CD4-positive, alpha-beta T cell treated with Interferon gamma for 1 hour (primary cell): ENCODE measurements at regions not wholly inside any gene's neighbourhood (a gene's known extent, or its start where the extent isn't known, plus 50 kb on each side); places are given as distances from the start of the nearest gene placed in this dataset.
A peak's percentile ranks its signal among the peaks of the same experiment; 100 is the strongest.

Experiments
- DNase-seq: peaks from one replicate; pipeline ENCODE4 v3.0.0-alpha.2; 2020

DNA sequence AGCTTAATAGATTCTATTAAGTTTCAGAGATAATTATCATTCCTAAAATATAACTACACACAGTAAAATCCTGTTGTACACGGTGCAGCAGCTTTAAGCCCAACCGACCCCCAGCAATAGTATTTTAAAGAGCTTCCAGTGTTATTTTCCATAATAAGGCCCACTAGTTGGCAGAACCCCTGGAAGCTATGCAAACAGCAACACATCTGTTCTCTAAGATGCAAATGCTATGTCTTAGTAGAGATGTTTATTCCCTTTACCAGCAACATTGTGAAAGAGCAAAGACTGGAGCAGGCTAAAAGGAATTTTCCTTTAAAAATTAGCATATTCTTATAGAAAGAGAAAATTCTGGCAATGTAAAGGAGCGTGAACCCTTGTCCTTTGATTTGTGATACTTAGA is 819.7 kb upstream of the ALCAM start:
- DNase-seq, result no peak

- no peak for DNase-seq
Measured at GRCh38 chr3:104548401-104548800, 818.3 kb upstream of the ALCAM start.

- no peak for DNase-seq
Measured at GRCh38 chr3:104549099-104549714, 817.5 kb upstream of the ALCAM start.

DNA sequence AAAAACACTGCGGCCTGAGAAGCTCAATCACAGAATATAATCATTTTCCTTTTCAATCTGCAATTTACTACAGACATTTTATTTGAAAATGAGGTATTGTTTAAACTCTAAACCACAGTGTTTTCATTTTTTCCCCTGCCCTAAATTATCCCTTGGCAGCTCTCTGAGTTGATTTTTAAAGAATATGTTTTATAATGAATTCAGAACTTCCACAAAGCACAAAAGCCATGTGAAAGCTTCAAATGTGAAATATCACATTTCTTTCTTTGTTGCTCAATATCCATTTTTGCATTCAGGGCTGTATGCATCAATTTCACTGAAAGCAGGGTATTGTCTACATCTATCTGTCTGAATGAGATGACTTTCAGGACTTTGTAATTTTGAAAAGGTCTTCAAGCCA is 813.6 kb upstream of the ALCAM start:
- no peak for DNase-seq

- DNase-seq, result no peak
Measured at GRCh38 chr3:104554425-104554824, 812.3 kb upstream of the ALCAM start.

GRCh38 chr3:104555728-104556127 is 811.0 kb upstream of the ALCAM start:
- no peak for DNase-seq

- no peak for DNase-seq
Measured at GRCh38 chr3:104556372-104557078, 810.2 kb upstream of the ALCAM start.

DNA sequence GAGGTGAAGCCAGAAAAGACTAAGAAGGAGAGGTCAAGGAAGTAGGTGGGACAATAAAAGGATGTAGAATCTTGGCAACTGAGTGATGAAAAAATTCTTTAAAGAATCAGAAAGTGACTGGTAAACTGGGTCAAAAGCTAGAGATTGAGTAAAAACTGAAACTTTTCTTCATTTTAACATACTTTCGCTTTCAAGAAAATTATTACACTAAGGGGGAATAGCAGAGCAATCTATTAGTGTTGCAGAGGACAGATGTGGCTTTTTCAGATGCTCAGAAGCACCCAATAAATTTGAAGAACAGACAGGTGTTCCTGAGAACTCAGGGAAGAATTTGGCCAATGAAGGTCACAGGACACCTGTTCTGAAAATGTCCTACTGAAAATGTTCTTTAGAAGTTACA is 805.4 kb upstream of the ALCAM start:
- DNase-seq, result no peak

- DNase-seq, result peak; percentile 6
Measured at GRCh38 chr3:104564045-104564643, 802.6 kb upstream of the ALCAM start.

- no peak for DNase-seq
Measured at GRCh38 chr3:104566054-104566453, 800.7 kb upstream of the ALCAM start.

- DNase-seq, result no peak
Measured at GRCh38 chr3:104575634-104576033, 791.1 kb upstream of the ALCAM start.

GRCh38 chr3:104578558-104578957 is 788.2 kb upstream of the ALCAM start:
- DNase-seq, result no peak

- DNase-seq, result no peak
Measured at GRCh38 chr3:104582092-104582491, 784.6 kb upstream of the ALCAM start.

- no peak for DNase-seq
Measured at GRCh38 chr3:104584682-104585081, 782.0 kb upstream of the ALCAM start.

- DNase-seq, result no peak
Measured at GRCh38 chr3:104586344-104586743, 780.4 kb upstream of the ALCAM start.

- no peak for DNase-seq
Measured at GRCh38 chr3:104588442-104588841, 778.3 kb upstream of the ALCAM start.

DNA sequence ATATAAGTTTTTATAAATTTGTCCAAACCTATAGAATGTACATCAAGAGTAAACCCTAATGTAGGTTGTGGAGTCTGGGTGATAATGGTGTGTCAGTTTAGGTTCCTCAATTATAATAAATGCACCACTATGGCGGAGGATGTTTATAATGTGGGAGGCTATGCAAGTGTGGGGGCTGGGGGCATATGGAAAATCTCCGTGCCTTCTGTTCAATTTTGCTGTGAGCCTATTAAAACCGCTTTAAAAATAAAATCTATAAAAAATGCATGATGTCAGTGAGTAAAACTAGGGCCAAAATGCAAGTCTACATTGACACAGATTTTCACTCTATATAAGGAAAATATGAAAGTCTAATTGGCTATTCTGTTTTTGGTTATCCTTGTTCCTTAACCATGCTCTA is 774.9 kb upstream of the ALCAM start:
- DNase-seq, result no peak

- no peak for DNase-seq
Measured at GRCh38 chr3:104594491-104594890, 772.2 kb upstream of the ALCAM start.

DNA sequence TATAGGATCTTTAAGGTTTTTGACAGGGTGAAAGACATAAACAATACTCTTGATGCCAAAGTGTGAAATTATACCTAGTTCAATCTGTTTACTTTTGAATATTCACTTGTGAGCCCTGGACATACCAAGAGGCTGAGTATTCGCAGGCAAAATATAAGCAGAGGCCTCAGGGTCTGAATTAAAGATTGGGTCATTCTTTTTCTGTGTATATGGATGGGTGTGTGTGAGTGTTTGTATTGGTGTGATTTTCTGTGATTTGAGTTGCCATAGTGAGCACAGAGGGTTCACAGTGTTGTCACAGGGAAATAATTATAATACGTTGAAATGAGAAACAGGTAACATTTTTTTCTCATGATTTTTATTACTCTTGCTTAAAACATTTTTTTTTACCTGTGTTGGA is 770.7 kb upstream of the ALCAM start:
- DNase-seq, result no peak

DNA sequence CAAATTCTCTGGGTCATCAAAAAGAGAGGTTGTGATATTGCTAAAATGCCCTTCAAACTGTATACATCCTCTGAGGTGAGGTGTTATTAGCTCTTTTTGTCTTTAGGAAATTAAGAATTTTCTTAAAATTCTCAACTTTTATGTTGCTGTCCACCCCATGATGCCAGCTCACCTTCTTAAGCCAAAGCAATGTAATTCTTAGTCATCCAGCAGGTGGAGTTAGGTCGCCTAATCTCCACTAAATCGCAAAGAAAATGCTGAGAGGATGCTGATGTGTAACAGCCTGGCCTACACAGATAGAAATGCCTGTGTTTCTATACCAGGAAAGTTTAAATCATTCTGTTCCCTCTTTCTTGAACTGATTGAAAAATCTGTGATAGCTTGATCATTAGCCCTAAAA is 770.2 kb upstream of the ALCAM start:
- DNase-seq, result no peak

DNA sequence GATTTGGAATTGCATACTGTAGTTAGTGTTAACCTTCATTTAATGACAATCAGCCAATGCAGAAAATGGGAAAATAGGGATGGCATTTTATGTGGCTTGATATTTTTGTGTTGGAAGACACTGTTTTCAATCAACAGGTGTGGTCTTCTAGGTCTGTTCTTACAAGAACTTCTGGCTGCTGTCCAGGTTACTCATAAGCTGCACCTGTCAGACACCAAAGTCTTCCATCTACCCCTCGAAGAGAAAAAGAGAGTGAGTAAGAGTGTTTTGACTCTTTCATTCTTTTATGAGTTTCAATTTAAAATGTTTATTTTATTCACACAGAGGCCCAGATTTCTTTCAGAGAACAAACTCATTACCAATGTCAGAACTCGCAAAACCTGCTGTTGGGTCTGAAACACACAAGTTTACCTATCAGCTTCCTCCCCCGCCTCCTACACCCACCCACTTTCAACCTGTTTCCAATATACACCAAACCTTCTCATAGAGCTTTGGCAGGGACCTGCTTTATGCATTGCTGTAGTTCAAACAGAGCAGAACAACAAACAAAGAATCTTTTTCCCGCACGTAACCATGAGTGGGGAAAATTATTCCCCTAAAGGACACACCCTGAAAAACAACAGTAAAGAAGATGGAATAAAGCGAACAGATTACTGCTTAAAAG is 767.7 kb upstream of the ALCAM start:
- no peak for DNase-seq

DNA sequence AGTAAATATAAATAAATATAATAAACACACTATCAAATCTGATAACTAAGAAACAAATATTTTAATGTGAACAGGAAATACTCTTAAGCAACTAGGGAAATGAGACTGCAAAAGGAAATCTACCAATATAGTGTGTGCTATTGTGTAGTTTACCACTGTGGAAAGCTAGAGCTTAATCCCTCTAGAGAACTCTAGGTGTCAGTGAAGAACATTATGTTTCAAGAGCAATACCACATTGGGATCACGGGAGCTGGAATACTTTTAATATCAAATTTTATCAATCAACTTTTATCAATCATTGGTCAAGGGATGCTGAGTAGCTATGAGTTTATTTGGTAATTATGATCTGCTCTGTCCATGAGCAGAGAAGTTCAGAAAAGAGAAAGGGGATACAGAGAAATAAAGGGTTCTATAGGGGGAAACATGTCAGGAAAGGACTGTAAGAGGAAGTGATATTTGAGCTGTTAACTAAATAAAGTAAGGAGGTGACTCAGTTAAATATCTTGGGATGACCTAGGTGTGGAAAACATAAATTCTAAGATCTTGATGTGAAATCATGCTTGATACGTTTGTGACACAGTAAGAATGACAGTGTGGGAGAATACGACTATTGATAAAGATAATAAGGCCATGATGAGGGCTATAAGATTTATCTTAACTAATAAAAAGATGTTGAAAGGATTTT is 762.2 kb upstream of the ALCAM start:
- no peak for DNase-seq

DNA sequence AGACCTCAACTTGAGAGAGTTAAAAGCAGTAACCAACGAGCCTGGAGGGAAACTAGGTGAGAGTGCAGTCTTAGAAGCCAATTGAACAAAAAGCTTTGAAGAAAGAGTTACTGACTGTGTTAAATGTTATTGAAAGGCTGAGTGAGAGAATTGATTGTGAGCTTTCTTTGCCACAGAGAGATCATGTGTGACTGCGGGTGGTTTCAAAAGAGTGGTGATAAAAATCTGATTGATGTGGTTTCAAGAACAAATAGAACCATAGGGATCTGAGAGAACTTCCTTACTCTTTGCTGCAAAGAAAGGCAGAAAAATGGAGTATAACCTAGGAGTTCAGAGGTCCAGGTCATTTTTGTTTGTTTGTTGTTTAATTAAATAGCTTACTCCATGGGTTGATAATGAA is 759.9 kb upstream of the ALCAM start:
- no peak for DNase-seq
